ENCODE measurements at regions not wholly inside any gene's neighbourhood (a gene's known extent, or its start where the extent isn't known, plus 50 kb on each side); places are given as distances from the start of the nearest gene placed in this dataset.
"Not testable (repeated sequence)": the region's sequence is repeated elsewhere in the genome, so short reads cannot be mapped to it uniquely, and the experiment has no call there.

DNA sequence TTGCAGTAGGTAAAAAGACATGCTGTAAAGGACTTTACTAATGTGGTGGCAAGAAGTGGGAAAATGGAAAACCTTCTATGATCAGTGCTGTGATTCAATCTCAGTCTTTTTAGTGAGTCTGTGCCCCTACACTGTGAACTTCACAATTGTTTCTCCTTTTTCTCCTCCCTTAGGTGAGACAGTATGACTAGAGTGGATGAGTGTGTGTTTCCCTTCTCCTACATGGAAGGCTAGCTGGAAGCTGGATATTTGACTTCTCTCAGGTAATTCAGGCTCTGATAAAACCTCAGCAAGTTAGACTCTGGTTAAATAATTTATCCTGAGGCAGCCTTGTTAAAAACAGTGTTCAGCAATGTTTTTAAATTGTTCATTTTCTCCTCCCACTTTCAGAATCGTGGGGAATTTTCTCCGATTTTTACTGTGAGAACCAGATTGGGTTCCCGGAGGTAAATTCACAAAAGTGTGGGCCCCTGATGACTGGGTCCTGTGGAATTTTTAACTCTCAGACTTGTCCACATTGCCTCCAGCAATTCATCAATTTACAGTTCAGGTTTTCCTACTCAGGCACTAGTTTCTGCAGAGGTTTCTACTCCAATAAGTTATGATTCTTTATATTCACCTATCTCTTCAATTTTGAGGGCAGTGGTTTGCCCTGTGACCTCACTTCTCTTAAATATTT is 149.1 kb upstream of the PIK3R1 start:
- no peak for DNase-seq

DNA sequence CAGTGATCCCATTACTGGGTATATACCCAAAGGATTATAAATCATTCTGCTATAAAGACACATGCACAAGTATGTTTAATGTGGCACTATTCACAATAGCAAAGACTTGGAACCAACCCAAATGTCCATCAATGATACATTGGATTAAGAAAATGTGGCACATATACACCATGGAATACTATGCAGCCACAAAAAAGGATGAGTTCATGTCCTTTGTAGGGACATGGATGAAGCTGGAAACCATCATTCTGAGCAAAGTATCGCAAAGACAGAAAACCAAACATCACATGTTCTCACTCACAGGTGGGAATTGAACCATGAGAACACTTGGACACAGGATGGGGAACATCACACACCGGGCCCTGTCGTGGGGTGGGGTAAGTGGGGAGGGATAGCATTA is 150.2 kb upstream of the PIK3R1 start:
- not testable (repeated sequence) for DNase-seq

DNA sequence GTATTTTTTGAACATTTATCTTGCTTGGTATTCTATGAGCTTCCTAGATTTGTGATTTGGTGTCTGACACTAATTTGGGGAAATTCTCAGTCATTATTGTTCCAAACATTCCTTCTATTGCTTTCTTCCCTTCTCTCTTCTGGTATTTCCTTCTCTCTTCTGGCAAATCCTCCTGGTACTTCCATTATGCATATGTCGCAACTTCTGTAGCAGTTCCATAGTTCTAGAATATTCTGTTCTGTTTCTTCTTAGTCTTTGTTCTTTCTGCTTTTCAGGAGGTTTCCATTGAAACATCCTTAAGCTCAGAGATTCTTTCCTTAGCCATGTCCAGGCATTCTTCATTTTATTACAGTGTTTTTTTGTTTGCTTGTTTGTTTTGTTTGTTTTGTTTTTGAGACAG is 155.2 kb upstream of the PIK3R1 start:
- no peak for DNase-seq

DNA sequence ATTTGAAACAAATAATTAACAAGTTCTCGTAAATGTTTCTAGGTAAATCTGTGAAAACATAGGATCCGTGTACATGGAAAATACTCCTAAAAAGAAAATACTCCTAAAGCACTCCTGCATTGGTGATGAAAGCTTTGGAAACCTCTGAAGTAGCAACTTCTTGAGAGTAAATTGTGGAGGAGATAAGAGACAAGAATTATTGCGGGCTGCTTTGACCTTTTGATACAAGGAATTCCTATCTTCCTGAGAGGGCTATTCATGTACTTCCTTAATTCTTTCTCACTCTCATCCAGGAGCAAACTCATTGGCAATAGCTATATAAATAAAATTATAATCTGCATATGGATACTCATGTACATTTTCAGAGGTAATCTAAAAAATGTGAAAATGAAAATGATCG is 158.4 kb upstream of the PIK3R1 start:
- no peak for DNase-seq

DNA sequence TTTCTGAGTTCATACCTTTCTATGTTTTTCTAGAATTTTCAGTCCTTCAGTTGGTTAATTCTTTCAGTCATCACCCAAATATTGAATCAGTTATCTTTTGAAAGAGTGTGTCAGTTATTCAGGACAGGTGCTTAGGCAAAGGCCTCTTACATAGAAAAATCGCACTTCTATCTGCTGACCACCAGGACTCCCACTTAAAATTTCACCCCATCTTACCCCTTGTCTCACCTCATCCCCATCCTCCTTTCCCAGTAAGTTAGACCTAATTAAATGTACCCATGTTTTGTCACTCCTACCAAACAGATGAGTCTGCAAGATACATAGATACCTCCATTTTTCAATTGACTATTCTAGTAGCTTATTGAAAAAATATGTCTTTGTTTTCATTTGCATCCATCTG is 159.9 kb upstream of the PIK3R1 start:
- no peak for DNase-seq

DNA sequence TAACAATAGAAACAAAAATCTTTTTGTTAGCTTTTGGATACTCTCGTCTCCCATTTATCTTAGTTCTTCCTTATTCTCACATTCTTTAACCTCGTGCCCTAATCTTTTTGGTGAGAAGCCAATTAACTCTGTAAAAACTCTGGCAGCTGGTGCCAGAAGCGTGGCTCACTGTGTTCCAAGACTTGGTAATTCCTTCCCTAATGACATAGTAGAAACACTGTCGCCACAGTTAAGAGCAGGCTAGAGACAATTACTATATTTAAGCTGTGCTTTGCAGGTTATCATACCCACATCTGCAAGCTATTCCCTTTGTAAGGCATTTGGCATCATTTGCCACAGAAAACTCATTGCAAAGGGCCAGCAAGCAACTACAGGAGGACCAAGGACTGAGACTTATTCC is 160.9 kb upstream of the PIK3R1 start:
- no peak for DNase-seq

DNA sequence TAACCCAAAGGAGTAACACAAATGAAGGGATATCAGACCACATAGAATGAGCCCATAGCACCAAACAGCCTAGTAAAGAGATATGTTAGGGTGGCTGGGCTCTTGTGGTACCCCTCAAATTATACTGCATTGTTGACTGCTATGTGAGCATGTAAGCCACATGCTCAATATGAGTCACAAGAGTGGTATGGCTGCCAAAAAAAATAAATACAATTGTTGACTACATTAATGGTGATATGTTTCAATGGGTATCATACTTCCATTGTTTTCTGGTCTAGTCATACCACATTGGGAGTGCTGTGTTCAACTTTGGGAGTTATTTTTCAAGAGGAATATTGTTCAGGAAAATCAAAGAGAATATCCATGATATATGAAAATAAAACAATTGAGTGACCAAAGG is 162.4 kb upstream of the PIK3R1 start:
- DNase-seq, result no peak

DNA sequence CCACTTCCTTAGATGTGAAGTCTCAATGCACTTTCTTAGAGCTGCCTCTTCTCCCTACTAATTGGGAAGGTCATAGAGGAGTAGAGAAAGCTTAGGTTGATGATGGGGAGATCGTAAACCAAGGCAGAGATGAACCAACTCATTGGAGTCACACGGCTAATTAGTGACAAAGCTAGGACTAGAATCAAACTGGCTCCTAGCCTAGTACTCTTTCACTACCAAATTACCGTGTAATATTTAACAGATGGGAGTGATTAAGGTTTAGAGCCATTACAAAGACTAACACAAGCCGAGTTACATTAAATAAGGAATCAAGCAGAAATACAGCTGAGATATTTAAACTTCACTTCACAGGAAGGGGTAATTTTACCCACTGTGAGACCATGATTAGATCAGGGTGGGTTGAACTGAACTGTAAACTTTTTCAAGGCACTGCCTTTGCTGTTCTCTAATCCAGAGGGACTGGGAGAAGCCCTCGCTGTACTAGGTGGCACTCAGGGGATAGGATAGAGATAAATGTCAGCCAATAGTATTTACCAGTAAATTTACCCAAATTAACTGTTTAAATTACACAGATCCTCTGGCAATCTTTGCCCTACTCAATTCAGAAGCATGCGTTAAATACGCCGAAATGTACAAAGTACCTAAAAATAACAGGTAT is 166.4 kb upstream of the PIK3R1 start:
- no peak for DNase-seq

DNA sequence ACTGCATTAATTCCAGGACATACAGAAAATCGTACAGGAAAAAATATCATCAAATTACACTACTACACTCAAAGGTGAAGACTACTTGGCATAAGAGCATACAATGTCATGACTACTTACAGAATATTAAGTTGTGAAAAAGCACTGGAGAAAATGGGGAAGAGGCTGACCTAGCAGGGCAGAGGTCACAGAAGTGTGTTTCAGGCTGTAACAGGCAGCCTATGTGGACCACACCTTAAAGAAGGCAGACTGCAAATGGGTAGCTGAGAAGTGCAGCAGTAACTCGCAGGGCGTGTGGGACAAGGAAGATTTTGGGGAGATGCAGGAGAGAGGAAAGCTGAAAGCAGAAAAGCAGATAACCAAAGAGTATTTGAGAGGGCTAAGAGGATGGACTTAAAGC is 167.0 kb upstream of the PIK3R1 start:
- no peak for DNase-seq

DNA sequence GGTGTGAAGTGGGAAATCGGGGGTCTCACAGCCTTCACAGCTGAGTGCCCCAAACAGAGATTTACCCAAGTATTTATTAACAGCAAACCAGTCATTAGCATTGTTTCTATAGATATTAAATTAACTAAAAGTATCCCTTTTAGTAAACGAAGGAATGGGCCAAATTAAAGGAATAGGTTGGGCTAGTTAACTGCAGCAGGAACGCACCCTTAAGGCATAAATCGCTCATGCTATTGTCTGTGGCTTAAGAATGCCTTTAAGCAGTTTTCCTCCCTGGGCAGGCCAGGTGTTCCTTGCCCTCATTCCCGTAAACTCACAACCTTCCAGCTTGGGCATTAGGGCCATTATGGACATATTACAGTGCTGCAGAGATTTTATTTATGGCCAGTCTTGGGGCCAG is 167.5 kb upstream of the PIK3R1 start:
- not testable (repeated sequence) for DNase-seq

DNA sequence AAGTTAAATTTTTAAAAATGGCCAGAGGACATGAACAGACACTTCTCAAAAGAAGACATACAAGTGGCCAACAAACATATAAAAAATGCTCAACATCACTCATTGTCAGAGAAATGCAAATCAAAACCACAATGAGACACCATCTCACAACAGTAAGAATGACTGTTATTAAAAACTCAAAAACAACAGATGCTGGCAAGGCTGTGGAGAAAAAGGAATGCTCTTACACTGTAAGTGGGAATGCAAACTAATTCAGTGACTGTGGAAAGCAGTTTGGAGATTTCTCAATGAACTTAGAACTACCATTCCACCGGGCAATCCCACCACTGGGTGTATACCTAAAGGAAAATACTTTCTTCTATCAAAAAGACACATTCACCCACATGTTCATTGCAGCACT is 168.5 kb upstream of the PIK3R1 start:
- no peak for DNase-seq

DNA sequence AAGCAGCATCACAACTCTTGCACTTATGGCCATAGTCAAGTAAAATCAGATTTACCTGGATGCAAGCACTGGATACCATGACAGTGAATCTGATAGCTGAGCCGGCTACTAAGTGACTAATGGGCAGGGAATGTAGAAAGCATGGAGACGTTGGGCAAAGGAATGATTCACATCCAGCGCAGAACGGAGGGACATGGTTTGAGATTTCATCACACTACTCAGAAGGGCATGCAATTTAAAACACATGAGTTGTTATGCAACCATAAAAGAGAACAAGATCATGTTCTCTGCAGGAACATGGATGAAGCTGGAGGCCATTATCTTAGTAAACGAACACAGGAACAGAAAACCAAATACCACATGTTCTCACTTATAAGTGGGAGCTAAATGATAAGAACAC is 169.1 kb upstream of the PIK3R1 start:
- no peak for DNase-seq

DNA sequence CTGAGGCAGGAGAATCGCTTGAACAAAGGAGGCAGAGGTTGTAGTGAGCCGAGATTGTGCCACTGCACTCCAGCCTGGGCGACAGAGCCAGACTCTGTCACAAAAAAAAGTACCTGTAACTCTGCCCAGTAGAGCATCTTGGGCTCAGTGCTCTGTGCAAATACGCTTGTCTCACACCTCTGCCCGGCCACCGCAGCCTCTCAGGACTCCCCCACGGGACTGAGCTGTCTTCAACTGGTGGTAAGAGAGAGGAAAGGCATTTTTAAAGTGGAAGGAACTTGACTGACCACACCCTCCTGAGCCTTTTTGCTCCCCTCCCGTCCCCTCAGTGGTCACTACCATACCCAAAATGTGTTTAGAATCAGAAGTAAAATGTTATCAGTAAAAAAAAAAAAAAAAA is 174.3 kb upstream of the PIK3R1 start:
- DNase-seq, result no peak

DNA sequence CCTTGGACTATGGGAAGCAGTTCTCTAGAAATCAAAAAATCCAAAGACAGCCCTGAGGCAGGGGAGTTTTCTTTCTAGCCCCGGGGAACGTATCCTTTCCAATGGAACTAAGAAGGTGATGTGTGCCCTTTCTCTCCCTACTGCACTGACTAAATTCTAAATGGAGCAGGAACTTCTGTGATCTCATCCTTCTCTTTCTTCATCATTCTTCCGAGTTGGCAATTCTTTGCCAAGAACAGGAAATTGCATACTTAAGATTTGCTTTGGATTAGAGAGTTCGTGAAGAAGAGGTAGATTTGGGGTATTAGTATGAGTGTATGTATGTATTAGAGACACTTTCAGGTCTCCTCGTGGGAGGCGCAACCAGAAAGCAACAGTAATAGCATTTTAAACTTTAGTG is 178.0 kb upstream of the PIK3R1 start:
- no peak for DNase-seq

DNA sequence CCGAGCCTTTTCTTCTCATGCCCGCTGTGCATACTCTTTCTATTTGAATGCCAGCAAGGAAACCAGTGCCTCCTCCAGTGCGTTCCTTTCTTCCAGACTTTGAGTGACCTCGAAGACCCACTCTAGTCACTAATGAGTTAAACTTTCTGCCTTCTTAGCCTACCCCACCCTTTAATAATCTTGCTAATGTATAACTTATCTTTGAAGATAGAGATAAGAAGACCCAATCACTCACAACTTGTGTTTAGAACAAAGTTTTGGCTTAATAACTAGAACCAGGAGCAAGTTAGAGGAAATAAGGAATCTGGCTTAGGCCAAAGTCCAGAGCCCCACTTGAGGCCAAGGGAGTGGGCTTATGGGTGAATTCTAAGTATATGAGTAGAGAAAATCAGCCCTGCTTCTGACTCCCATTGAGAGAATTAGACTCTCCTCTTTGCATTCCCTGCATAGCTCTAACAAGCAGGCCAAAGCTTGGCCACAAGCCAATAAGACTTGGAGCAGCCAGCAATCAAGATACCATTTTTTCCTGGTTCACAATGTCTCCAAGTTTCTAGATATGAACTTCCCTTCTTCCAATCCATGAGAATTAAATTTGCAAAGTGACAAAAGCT is 181.5 kb upstream of the PIK3R1 start:
- DNase-seq, result no peak

DNA sequence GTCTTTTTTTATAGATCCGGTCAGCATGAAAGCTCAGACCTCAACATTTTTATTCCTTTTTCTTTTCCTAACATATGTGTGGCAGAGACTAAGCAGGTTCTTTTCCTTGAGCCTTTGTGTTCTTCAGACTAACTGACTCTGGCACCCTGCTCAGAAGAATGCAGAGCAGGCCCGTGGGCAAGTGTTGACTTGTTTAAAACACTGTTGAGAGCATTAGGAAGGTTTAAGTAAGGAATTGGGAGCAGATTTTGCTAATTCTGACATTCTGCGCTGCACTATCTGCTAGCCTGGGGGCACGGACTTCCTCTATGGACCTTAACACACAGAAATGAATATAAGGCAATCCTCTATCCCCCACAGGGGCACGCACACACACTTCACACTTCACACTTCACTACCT is 182.5 kb upstream of the PIK3R1 start:
- DNase-seq, result no peak

DNA sequence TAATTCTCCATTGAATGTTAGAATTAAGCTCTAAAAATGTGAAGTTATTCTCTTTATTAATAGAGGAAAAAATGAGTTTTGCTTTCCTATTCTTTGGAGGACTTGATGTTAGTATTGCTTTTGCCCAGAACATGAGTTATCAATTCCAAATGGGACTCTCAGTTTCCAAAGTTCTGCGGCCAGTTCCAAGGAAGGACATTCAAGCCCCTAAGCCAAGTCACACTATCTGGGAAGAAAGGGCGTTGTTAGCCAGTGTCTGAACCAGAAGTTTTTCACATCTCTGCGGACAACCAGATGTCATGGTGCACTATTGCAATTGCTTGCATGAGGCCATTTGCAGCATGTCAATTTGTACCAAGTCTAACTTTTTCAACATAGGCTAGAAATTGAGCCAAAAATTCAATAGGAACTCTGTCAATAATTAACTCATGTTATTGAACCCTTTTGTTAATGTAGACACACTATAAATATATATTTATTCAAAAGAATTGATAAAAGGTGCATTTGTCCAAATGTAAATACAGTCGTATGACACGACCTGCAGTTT is 183.3 kb upstream of the PIK3R1 start:
- DNase-seq, result no peak

DNA sequence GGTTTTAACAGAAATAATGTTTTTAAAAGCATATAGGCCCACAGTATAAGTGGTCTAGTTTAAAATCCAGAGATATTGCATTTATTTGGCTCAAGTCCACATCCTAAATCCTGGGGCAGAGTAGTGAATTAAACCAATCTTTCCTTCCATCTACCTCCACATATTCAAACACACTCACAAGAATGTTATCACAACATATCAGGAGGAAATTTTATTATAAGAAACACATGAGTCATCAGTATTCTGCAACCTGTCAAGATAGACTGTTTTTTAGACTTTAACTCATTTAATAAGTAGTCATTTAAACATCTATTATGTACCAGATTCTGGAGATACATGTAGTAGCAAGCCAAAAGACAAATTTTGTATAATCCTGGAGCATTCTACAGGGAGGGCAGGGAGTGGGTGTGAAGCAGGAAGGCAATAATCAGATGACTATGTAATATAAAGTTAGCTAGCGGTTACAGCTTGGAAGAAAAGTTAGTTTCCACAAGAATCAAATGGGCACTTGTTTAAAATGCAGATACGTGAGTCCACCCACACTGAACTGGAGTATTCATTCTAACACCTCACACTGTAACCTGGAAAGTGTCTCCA is 187.3 kb upstream of the PIK3R1 start:
- no peak for DNase-seq

DNA sequence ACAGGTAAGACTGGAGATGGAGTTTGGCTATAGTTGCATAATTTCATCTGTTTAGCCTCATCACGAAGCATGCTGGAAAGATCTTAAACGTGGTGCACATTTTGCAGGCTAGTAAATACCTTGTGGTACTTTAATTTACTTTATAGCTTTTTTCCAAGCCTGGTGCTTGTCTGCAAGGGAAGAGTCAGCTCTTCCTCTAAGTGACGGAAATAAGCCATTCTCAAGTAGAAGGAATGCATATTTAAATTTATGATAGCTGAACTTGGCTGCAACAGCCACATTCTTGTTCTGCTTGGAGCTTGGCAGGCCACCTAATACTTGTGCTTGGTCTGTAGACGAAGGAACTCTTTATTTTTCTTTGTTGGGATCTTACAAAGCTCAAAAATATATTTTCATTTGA is 188.0 kb upstream of the PIK3R1 start:
- no peak for DNase-seq

DNA sequence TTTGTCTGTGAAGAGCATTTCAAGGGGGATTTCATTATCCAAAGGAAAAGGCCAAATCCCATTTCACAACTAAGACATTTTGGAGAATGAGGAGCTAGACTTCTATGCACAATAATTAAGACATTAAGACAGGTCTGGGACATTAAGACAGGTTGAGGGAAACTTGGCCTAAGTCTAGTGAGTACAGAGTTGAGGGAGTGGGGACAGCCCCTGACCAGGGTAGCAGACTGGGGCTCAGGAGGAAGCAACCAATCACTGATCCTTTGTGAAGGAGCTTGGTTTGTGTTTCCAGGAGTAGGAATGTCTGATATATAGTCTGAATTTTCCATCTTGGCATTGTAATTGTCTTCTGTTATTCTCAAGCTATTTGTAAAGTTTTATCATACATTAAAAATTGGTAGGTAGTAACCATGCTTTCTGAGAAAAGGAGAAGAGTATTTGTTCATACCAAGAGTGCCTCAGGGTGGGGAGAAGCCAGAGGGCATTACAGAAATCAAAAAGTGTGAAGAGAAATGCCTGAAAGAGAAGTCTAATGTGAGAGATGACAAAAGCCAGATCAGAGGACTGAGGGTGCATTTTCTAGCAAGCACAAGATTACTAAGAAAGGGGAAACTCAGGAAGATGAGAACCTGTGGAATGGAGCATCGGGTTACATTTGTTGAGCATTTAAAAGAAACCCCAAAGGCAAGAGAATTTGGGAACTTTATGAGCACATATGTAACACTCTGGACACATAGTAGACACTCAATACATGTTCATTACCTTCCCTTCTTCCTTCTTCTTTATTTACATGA is 189.3 kb upstream of the PIK3R1 start:
- DNase-seq, result no peak

DNA sequence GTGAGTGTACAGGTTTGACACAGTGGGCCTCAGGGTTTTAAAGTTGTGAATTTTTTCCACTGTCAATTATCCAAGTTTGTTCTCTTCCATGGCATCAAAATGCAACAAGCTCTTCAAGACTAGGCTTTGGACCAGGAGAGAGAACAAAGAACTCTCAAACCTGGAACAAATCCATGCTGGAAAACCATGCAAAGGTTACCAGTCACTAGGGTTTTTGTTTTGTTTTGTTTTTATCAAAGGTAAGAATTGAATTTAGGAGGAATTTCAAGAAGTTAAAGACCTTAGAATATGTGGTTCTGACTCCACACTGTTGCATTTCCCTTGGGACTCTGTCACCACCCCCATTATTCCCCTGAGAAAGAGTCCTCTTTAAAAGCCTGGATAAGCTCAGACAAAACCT is 191.1 kb upstream of the PIK3R1 start:
- no peak for DNase-seq

DNA sequence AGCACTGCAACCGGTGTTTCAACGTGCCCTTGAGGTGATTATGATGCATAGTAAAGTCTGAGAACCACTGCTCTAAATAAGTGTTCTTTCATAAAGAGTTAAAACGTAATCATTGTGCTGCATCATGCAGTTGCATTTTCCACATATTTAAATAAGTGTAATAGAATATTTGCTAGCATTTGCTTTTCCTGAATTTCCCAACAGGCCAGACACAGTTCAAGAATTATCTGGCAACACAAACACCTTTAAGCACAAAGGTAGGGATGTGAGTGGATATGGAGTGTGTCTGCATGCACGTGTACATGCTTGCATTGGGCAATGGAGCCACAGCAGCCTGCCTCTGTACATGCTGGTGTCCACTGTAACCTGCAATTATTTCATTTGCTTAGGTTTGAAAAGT is 193.6 kb upstream of the PIK3R1 start:
- DNase-seq, result no peak

DNA sequence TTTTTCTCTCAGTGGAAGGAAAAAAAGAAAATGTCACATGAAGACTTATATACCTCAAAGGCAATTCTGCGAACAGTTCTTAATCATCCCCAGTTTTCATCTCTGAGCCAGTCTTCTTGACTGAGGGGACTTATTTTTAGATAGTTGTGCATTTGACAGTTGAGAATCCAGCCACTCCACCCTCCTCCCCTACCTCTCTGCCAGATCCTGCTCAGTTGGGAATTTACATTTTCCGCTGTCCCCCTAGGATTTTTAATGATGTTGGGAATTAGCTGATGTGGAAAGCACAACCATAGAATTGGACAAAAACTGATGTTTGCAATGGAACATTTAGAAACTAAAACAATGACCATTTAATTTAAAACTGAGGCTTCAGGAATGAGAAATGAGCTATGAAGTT is 194.3 kb upstream of the PIK3R1 start:
- DNase-seq, result no peak

Data from CD4-positive, alpha-beta T cell treated with Interleukin-21 for 1 hour (primary cell).